HL-60 (cell line): ENCODE measurements at regions not wholly inside any gene's neighbourhood (a gene's known extent, or its start where the extent isn't known, plus 50 kb on each side); places are given as distances from the start of the nearest gene placed in this dataset.

ENCODE experiments used
- GABPA ChIP-seq: IDR thresholded peaks from 2 replicates; pipeline ENCODE4 v1.6.1; 2012; ENCODE audit warnings: low read depth
- POLR2AphosphoS5 ChIP-seq: IDR thresholded peaks from 2 replicates; pipeline ENCODE4 v1.6.1; 2012; ENCODE audit warnings: low read depth
- TF ChIP-seq, protein P1 (sequence below): IDR thresholded peaks from one replicate; pipeline ENCODE4 v1.5.1; 2011; ENCODE audit warnings: low read length, control low read depth, inconsistent platforms; ENCODE audit not compliant: insufficient read depth
- TF ChIP-seq, protein P2 (sequence below): IDR thresholded peaks from 2 replicates; pipeline ENCODE4 v1.6.1; 2012; ENCODE audit warnings: low read depth; ENCODE audit not compliant: insufficient replicate concordance

DNA sequence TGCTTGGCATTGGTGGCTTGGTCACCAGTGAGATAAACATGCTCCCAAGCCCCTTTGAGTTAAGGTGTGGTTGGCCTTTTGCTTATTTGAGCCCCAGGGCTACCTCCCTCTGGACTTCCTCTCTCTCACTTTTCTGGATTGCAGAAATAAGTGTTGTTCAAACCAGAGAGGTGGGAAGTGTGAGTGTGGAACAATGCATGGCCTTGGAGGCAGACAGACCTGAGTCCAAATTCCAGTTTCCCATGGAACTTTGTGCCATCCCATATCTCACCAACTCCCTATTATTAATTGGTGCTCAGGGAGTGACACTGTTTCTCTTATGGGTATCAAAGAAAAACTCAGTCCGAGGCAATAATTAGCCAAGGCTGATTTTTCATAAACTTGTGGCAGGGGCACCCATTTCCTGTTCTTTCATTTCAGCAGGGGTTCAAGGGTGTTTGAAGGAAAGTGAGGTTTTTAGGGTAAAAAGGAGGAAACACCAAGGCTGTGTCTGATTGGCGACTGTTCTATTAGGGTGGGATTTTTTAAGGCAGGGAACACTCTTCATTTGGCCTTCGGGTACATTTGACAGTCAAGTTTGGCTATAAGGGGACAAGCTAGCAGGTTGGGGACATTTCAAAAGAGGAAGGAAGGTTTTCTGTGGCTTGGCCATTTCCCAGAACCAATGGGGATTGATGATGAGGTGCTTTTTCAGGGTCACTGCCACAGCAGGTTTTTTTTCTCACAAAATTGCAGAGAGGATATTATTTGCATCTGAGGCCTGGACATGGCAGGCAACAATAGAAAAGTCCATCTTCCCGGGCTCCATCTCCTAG lies 148.8 kb upstream of the NPY start:
- TF ChIP-seq, protein P1, sequence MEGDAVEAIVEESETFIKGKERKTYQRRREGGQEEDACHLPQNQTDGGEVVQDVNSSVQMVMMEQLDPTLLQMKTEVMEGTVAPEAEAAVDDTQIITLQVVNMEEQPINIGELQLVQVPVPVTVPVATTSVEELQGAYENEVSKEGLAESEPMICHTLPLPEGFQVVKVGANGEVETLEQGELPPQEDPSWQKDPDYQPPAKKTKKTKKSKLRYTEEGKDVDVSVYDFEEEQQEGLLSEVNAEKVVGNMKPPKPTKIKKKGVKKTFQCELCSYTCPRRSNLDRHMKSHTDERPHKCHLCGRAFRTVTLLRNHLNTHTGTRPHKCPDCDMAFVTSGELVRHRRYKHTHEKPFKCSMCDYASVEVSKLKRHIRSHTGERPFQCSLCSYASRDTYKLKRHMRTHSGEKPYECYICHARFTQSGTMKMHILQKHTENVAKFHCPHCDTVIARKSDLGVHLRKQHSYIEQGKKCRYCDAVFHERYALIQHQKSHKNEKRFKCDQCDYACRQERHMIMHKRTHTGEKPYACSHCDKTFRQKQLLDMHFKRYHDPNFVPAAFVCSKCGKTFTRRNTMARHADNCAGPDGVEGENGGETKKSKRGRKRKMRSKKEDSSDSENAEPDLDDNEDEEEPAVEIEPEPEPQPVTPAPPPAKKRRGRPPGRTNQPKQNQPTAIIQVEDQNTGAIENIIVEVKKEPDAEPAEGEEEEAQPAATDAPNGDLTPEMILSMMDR: no peak
- TF ChIP-seq POLR2AphosphoS5 (no peak), GABPA (no peak)
- TF ChIP-seq, protein P2, sequence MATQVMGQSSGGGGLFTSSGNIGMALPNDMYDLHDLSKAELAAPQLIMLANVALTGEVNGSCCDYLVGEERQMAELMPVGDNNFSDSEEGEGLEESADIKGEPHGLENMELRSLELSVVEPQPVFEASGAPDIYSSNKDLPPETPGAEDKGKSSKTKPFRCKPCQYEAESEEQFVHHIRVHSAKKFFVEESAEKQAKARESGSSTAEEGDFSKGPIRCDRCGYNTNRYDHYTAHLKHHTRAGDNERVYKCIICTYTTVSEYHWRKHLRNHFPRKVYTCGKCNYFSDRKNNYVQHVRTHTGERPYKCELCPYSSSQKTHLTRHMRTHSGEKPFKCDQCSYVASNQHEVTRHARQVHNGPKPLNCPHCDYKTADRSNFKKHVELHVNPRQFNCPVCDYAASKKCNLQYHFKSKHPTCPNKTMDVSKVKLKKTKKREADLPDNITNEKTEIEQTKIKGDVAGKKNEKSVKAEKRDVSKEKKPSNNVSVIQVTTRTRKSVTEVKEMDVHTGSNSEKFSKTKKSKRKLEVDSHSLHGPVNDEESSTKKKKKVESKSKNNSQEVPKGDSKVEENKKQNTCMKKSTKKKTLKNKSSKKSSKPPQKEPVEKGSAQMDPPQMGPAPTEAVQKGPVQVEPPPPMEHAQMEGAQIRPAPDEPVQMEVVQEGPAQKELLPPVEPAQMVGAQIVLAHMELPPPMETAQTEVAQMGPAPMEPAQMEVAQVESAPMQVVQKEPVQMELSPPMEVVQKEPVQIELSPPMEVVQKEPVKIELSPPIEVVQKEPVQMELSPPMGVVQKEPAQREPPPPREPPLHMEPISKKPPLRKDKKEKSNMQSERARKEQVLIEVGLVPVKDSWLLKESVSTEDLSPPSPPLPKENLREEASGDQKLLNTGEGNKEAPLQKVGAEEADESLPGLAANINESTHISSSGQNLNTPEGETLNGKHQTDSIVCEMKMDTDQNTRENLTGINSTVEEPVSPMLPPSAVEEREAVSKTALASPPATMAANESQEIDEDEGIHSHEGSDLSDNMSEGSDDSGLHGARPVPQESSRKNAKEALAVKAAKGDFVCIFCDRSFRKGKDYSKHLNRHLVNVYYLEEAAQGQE: no peak
